Stimulated activated CD4-positive, alpha-beta T cell treated with anti-CD3 and anti-CD28 coated beads, Interleukin-1b, Interleukin-23, amount 100 ng/mL, for 4 hours (primary cell): ENCODE measurements at regions not wholly inside any gene's neighbourhood (a gene's known extent, or its start where the extent isn't known, plus 50 kb on each side); places are given as distances from the start of the nearest gene placed in this dataset.

Source experiments
- DNase-seq, 2 donors: peaks; one replicate each; pipeline ENCODE4 v3.0.0-alpha.2; 2020; ENCODE audit warnings: low read depth in 2 of 2

- DNase-seq, result no peak
Observed at GRCh38 chr6:163814494-163815364, 400.2 kb downstream of the QKI start.

GRCh38 chr6:163813979-163814493, 399.5 kb downstream of the QKI start:
- DNase-seq, result no peak

GRCh38 chr6:163811317-163811716, 396.8 kb downstream of the QKI start:
- no peak for DNase-seq

GRCh38 chr6:163809364-163809763, 394.8 kb downstream of the QKI start:
- DNase-seq, result no peak

- no peak for DNase-seq
Observed at GRCh38 chr6:163808871-163809270, 394.4 kb downstream of the QKI start.

GRCh38 chr6:163808231-163808630, 393.7 kb downstream of the QKI start:
- no peak for DNase-seq

GRCh38 chr6:163806755-163807499, 392.4 kb downstream of the QKI start:
- no peak for DNase-seq

- no peak for DNase-seq
Observed at GRCh38 chr6:163804991-163805390, 390.5 kb downstream of the QKI start.

GRCh38 chr6:163802267-163802666, 387.7 kb downstream of the QKI start:
- DNase-seq, result no peak

GRCh38 chr6:163797296-163797845, 382.9 kb downstream of the QKI start:
- no peak for DNase-seq

GRCh38 chr6:163793011-163793983, 378.8 kb downstream of the QKI start:
- DNase-seq, result no peak

- no peak for DNase-seq
Observed at GRCh38 chr6:163790266-163790840, 375.8 kb downstream of the QKI start.

- no peak for DNase-seq
Observed at GRCh38 chr6:163789199-163789810, 374.8 kb downstream of the QKI start.

- DNase-seq, result no peak
Observed at GRCh38 chr6:163786995-163787671, 372.6 kb downstream of the QKI start.

- no peak for DNase-seq
Observed at GRCh38 chr6:163782436-163783003, 368.0 kb downstream of the QKI start.

- no peak for DNase-seq
Observed at GRCh38 chr6:163780994-163781393, 366.5 kb downstream of the QKI start.

- no peak for DNase-seq
Observed at GRCh38 chr6:163779727-163780284, 365.3 kb downstream of the QKI start.

GRCh38 chr6:163777716-163778115, 363.2 kb downstream of the QKI start:
- no peak for DNase-seq
